Stimulated activated CD8-positive, alpha-beta memory T cell treated with anti-CD3 and anti-CD28 coated beads, Interleukin-4, amount 100 ng/mL, for 1 hour (primary cell): ENCODE measurements at regions not wholly inside any gene's neighbourhood (a gene's known extent, or its start where the extent isn't known, plus 50 kb on each side); places are given as distances from the start of the nearest gene placed in this dataset.
"Not testable (repeated sequence)": the region's sequence is repeated elsewhere in the genome, so short reads cannot be mapped to it uniquely, and the experiment has no call there.

Source experiments
- DNase-seq, 2 donors: peaks; one replicate each; pipeline ENCODE4 v3.0.0-alpha.2; 2020; ENCODE audit warnings: low read depth in 2 of 2, low spot score in 1 of 2

GRCh38 chr12:75710361-75711069, 199.1 kb upstream of the KRR1 start:
- DNase-seq: no peak

GRCh38 chr12:75709503-75709902, 198.1 kb upstream of the KRR1 start:
- DNase-seq: no peak

GRCh38 chr12:75708802-75709201, 197.4 kb upstream of the KRR1 start:
- DNase-seq: no peak

GRCh38 chr12:75707983-75708382, 196.6 kb upstream of the KRR1 start:
- DNase-seq: no peak

- DNase-seq: no peak
Observed at GRCh38 chr12:75706786-75707605, 195.6 kb upstream of the KRR1 start.

GRCh38 chr12:75705749-75706711, 194.6 kb upstream of the KRR1 start:
- DNase-seq: no peak

GRCh38 chr12:75704664-75705063, 193.3 kb upstream of the KRR1 start:
- no peak for DNase-seq

- DNase-seq: no peak
Observed at GRCh38 chr12:75704208-75704607, 192.8 kb upstream of the KRR1 start.

GRCh38 chr12:75703131-75703530, 191.7 kb upstream of the KRR1 start:
- no peak for DNase-seq

- no peak for DNase-seq
Observed at GRCh38 chr12:75702477-75703093, 191.2 kb upstream of the KRR1 start.

GRCh38 chr12:75701859-75702258, 190.4 kb upstream of the KRR1 start:
- no peak for DNase-seq

GRCh38 chr12:75699728-75700496, 188.5 kb upstream of the KRR1 start:
- no peak for DNase-seq

- no peak for DNase-seq
Observed at GRCh38 chr12:75699251-75699650, 187.8 kb upstream of the KRR1 start.

GRCh38 chr12:75698052-75698451, 186.6 kb upstream of the KRR1 start:
- no peak for DNase-seq

- no peak for DNase-seq
Observed at GRCh38 chr12:75695926-75696325, 184.5 kb upstream of the KRR1 start.

GRCh38 chr12:75694534-75695268, 183.3 kb upstream of the KRR1 start:
- no peak for DNase-seq

GRCh38 chr12:75692876-75693275, 181.5 kb upstream of the KRR1 start:
- no peak for DNase-seq

- DNase-seq: no peak
Observed at GRCh38 chr12:75690296-75690955, 179.0 kb upstream of the KRR1 start.

GRCh38 chr12:75686233-75686632, 174.8 kb upstream of the KRR1 start:
- DNase-seq: not testable (repeated sequence)
